IPS DF 4.7 (cell line): ENCODE measurements at regions not wholly inside any gene's neighbourhood (a gene's known extent, or its start where the extent isn't known, plus 50 kb on each side); places are given as distances from the start of the nearest gene placed in this dataset.
"Not testable (repeated sequence)": the region's sequence is repeated elsewhere in the genome, so short reads cannot be mapped to it uniquely, and the experiment has no call there.

Experiments
- DNase-seq: peaks from one replicate; pipeline ENCODE4 v3.0.0-alpha.2; 2013; ENCODE audit warnings: low spot score; ENCODE audit errors: extremely low read depth

DNA sequence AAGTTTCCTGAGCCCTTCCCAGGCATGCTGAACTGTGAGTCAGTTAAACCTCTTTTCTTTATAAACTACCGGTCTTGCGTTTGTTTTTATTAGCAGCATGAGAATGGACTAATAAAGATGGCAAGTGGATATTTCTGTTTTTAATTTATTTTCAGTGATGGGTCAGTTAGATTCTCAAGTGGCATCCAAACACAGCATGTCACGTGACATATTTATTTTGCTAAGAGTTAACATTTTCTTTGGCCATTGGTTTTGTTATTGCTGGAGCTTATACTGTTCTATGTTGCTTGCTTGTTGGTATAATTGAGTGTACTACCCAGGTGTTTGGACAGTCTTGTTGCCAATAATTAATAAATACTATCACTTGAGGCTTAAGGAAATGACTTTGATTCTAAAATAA, 181.7 kb upstream of the MALRD1 start:
- no peak for DNase-seq

DNA sequence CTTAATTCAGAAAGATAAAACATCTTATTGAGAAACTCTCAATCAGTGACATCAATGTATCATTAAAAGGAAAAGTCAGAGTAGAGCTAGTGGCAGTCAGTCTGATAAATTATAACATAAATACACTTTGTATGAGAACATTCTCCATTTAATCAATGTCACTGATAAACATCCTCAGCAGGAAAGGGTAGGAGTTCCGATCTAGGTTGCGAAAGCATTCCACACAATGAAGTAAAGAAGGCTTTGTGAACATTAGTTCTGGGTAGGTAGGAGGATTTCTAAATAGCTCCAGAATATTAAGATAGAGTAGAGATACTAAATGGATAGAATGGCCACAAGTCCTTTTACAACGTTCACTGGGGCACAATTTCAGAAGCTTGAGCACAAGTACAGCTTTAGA, 179.7 kb upstream of the MALRD1 start:
- DNase-seq, result no peak

DNA sequence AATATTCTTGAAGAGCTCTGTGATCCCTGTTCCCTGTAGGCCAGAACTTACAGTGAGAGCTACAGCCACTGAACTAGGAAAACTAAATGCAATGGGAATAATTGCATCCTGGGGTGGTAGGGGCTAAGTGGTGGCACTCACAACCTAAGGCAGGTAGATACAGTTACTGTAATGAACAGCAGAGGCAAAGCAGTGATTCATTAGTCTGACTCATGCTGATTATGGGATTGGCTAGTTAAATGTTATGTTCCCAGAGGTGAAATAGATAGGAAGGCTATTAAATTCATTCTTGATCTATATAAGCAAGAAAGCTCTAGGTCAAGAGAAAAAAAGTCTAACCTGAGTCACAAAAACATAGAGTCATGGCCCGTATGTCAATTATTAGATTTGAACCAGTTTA, 173.1 kb upstream of the MALRD1 start:
- DNase-seq, result no peak

DNA sequence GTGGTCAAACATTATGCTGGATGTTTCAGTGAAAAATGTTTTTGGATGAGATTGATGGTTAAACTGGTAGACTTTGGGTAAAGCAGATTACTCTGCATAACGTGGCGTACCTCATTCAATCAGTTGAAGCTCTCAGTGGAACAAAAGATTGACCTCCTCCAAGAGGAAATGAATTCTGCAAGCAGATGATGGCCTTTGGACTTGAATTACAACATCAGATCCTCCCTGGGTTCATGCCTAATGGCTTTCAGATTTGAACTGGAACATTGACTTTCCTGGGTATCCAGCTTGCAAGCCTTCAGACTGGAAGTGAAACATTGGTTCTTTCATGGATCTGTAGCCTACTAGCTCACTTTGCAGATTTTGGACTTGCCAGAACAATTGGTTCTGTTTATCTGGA, 169.3 kb upstream of the MALRD1 start:
- DNase-seq, result no peak

DNA sequence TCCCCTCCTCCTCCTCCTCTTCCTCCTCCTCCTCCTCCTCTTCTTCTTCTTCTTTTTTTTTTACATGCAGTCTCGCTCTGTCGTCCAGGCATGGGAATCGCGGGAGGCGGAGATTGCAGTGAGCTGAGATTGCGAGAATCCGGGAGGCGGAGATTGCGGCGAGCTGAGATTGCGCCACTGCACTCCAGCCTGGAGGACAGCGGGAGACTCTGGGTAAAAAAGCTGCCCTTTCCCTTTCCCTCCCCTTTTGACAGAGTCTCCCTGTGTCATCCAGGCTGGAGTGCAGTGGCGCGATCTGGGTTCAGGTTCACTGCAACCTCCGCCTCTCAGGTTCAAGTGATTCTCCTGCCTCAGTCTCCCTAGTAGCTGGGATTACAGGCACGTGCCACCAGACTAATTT, 168.1 kb upstream of the MALRD1 start:
- DNase-seq, result peak; percentile 3

DNA sequence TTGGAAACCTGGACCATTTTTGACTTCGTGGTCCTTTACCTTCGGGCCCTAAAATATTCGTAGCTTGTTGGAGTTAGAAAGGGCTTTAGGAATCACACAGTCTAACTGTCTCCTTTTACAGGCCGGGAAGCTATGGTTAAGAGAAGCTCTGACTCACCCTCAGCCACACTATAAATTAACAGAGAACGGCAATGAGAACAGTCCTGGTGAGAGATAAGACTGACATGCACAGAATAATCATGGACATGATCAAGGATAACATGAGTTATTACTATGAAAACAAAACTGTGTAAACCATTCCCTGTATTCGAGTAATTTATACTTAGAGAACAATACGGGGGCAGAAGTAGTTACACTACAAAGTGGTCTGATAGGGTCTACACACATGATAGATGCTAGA, 162.5 kb upstream of the MALRD1 start:
- no peak for DNase-seq

DNA sequence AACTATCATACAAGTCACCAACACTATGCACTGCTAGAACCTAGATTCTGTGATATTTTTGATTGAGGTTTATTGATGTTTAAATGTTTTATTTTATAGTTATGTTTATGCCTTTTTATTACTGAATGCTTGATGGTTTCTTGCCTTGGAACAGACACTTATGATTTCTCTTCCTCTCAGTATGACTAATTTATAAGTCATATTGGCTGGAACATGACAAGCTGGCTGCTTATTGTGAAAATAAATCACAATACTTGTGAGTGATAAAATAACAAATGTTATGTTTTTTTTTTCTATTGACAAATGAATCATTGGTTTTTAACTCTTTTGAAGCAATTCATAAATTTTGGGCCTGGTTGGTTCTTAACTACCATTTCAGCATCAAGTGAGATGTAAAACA, 142.0 kb upstream of the MALRD1 start:
- no peak for DNase-seq

DNA sequence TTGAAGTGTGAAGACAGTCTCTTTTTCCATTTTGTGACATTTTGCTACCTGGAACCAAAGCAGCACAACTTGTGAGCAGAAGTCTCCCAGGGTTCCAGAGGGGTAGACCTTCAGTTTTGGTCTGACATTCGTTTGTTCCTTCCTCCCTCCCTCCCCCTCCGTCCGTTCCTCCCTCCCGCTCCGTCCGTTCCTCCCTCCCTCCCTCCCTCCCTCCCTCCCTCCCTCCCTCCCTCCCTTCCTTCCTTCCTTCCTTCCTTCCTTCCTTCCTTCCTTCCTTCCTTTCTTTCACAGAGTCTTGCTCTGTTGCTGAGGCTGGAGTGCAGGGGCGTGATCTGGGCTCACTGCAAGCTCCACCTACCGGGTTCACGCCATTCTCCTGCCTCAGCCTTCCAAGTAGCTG, 131.2 kb upstream of the MALRD1 start:
- not testable (repeated sequence) for DNase-seq

DNA sequence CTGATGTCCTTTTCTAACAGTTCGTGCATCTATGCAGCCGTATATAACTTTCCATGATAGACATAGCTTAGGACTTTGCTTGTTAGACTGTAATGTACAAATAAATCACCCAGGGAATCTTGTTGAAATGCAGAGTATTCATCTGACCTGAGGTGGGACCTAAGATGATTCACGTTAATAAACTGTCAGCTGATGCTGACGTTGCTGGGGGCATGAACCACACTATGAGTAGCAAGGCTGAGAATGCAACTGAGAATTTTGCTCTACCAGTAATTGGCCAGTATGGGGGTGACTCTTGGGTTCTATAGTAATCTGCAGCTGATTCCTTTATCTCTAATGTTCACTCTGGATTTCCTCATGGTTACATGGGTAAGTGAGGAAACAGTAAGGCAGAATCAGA, 130.1 kb upstream of the MALRD1 start:
- no peak for DNase-seq

DNA sequence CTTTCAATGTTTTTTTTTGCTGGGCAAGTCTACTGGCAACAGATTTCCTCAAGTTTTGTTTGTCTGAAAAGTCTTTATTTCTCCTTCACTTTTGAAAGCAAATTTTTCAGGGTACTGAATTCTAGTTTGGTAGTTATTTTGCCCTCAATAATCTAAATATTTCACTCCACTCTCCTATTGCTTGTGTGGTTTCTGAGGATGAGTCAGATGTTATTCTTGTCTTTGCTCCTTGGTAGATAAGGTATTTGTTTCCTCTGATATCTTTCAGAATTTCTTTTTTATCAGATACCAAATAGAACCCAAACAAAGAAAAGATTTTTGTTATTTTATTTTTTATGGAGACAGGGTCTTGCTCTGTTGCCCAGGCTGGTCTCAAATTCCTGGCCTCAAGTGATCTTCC, 99.2 kb upstream of the MALRD1 start:
- DNase-seq, result no peak

DNA sequence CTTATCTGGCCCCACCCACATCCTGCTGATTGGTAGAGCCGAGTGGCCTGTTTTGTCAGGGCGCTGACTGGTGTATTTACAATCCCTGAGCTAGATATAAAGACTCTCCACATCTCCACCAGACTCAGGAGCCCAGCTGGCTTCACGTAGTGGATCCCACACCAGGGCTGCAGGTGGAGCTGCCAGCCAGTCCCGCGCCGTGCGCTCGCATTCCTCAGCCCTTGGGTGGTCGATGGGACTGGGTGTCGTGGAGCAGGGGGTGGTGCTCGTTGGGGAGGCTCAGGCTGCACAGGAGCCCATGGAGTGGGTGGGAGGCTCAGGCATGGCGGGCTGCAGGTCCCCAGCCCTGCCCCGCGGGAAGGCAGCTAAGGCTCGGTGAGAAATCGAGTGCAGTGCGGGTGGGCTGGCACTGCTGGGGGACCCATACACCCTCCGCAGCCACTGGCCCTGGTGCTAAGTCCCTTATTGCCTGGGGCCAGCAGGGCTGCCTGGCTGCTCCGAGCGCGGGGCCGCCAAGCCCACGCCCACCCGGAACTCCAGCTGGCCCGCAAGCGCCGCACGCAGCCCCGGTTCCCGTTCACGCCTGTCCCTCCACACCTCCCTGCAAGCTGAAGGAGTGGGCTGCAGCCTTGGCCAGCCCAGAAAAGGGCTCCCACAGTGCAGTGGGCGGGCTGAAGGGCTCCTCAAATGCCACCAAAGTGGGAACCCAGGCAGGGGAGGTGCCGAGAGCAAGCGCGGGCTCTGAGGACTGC, 97.4 kb upstream of the MALRD1 start:
- not testable (repeated sequence) for DNase-seq

DNA sequence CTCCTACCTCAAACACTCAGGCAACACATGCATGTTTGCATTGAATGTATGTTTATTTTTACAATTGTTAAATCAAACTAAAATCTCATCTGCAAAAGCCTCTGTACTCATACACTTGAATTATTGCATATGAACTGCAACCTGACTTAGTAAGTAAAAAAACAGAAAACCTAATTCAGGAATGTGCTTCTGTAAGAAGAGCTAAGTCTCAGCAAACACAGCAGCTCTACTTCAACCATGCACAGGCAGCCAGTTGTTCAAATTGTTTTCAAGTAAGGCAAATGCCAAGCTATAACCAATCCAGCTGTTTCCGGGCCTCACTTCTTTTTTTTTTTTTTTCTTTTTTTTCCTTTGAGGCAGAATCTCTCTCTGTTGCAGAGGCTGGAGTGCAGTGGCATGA, 93.5 kb upstream of the MALRD1 start:
- DNase-seq, result no peak

DNA sequence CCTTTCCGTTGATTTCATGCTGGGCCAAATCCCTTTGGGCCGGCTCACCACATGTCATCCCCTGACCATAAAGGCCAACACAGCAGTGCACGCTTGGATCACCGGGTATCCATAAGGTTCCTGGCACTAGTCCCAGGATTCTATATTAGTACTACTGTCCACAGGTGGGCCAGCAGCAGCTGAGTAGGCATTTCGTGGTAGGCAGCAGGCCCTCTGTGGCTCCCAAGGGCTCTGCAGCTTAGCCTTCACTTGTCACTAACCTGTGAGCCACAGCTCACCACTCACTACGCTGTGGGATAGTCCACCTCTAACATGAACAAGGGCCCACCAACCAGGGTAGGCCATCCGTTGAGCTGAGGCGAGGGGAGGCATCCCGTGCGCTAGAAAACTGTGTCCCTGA, 89.2 kb upstream of the MALRD1 start:
- DNase-seq, result no peak

DNA sequence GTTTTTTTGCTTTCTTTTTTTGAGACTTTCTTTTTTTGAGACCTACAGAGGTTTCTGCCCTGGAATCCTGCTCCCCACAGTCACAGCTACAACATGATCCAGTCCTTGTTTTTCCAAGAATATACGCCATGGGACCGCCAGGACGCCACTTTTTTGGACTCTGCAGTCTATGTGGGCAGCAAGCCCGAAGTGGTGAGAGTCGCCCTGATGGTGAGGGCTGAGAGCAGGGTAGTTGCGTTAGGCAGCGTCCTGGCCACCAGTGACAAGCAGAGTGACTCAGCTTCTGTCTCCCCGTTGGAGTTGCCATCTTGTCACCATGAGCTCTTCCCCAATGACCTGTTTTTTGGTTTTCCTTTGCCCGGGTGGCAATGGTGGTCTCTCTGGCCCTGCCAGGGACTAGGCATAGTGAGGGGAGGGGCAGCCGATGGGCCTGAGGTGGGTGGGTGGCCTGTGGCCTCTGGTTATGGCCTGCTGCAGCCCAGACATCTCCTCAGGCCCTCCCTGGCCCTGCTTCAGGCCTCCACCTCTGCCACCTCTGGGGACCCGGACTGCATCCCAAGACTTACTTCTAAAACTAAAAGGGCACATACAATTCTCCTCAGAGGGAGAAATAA, 88.0 kb upstream of the MALRD1 start:
- no peak for DNase-seq

DNA sequence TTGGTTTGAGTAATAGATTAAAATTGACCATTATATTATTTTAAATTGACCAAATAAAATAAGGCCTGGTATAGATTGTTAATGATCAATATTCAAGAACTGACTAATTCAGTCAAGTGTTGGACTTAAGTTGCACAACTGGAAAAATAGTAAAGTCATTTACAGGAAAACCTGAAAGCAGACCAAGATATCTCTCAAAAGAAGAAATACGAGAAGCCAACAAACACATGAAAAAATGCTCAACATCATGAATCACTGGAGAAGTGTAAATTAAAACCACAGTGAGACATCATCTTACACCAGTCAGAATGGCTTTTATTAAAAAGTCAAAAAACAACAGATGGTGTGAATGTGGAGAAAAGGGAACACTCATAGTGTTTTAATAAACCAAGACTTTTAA, 80.4 kb upstream of the MALRD1 start:
- no peak for DNase-seq

DNA sequence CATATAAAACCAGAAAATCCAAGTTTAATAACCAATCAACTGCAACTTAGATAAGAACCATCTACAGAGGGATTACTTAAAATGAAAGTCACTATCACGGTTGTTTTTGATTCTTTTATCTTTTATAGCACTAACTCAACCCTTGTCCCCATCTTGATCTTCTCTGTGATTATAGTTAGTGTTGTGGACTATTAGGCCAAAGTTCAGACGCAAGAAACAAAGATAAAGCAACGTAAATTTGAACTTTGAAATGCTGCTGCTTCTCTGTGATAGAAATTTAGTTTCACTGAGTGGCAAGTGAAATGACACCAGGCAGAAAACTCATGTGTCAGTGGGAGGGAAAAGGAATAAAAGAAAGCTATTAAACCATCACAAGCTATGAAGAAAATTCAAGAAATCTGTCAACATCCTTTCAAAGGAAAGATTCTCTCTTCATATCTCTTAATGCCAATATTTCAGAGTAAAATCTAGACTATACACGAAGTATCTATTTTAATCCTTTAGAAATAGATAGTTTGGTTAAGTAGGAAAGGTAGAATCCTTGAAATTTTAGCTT, 71.8 kb upstream of the MALRD1 start:
- DNase-seq, result no peak

DNA sequence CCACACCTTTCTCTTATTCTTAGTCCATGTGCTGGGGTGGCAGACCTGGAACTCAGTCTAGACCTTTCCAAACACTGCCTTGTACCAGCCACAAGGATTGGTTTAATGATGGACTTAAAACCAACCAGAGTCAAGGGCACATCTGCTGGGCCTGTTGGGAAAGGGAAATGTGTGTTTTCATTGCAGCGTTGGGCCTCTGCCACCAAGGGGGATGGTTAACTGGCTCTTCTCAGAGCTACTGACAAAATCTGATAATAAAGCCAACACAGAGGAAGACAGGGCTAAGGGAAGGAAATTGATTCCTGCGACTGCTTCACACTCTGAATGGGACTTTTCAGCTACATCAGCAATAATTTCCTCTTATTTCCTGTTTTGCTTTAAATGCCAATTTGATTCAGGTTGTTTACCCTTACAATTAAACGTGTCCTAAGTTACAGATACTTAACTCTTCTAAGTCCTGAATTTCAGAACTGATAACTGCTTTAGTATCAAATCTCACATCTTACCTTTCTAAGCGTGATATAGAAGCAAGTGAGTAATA, 68.4 kb upstream of the MALRD1 start:
- DNase-seq, result no peak

DNA sequence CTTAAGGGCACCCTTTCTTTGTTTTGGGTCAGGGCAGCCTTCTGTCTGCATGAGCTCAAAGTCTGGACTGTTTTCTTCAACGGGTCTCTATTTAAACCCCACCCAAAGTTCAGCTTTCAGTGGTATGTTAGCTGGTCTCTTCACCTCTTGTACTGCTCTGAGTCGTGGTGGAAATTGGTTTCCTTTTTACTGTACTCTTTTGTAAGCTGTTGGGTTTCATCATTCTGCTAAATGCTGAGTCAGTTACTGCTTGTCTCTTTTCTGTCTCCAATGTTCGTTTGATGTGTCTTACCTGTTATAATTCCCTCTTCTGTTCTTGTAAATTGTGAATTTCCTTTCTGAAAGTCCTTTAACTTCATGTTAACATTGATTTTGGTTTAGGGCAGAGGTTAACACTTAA, 64.1 kb upstream of the MALRD1 start:
- DNase-seq, result no peak

DNA sequence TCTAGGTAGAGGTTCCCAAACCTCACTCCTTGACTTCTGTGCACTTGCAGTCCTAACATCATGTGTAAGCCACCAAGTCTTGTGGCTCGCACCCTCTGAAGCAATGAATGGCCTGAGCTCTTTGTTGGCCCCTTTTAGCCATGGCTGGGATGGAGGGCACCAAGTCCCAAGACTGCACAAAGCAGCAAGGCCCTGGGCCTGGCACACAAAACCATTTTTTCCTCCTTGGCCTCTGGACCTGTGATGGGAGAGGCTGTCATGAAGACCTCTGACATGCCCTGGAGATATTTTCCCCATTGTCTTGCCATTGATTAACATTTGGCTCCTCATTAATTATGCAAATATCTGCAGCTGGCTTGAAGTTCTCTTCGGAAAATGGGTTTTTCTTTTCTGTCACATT, 60.3 kb upstream of the MALRD1 start:
- DNase-seq, result no peak
